ENCODE measurements at regions not wholly inside any gene's neighbourhood (a gene's known extent, or its start where the extent isn't known, plus 50 kb on each side); places are given as distances from the start of the nearest gene placed in this dataset.

- no peak for ATAC-seq
- Histone ChIP-seq H3K4me1 (no peaks in the 10 kb centered on the region), H3K27ac (no peak overlapping the region), H3K36me3 (no peaks in the 10 kb centered on the region), H3K4me3 (no peak overlapping the region), H3K27me3 (no peaks in the 10 kb centered on the region), H3K9me3 (no peaks in the 10 kb centered on the region)
- no peak for TF ChIP-seq POLR2A (IDR thresholded peaks at IDR 0.05)
- no peak for TF ChIP-seq CTCF (IDR thresholded peaks at IDR 0.05 in 4 of 5, conservative IDR thresholded peaks at IDR 0.05 in 1 of 5)
- in situ Hi-C loops (cut with MboI; ENCODE audit: low sequenced_read_pairs in 4 of 4), result no loop called here
- intact Hi-C loops (cut with DNase I; ENCODE audit: low total_unique reads), result no loop called here
- DNase-seq, result no peak
Measured at GRCh38 chr4:31097999-31098398, 377.8 kb downstream of the PCDH7 start.

GRCh38 chr4:31100536-31100935 is 380.4 kb downstream of the PCDH7 start:
- in situ Hi-C loops (cut with MboI; ENCODE audit: low sequenced_read_pairs in 4 of 4) (no loop called here), intact Hi-C loops (cut with DNase I; ENCODE audit: low total_unique reads) (no loop called here)
- Histone ChIP-seq H3K27ac (no peak overlapping the region), H3K9me3 (no peaks in the 10 kb centered on the region), H3K4me3 (no peak overlapping the region), H3K27me3 (no peaks in the 10 kb centered on the region), H3K4me1 (no peaks in the 10 kb centered on the region), H3K36me3 (no peaks in the 10 kb centered on the region)
- DNase-seq, result no peak
- no peak for TF ChIP-seq POLR2A (IDR thresholded peaks at IDR 0.05)
- TF ChIP-seq CTCF (IDR thresholded peaks at IDR 0.05 in 4 of 5, conservative IDR thresholded peaks at IDR 0.05 in 1 of 5), result no peak
- no peak for ATAC-seq

GRCh38 chr4:31104043-31104442 is 383.9 kb downstream of the PCDH7 start:
- Histone ChIP-seq H3K27ac (no peak overlapping the region), H3K36me3 (no peaks in the 10 kb centered on the region), H3K9me3 (no peaks in the 10 kb centered on the region), H3K4me1 (no peaks in the 10 kb centered on the region), H3K4me3 (no peak overlapping the region), H3K27me3 (no peaks in the 10 kb centered on the region)
- intact Hi-C loops (cut with DNase I; ENCODE audit: low total_unique reads) (no loop called here), in situ Hi-C loops (cut with MboI; ENCODE audit: low sequenced_read_pairs in 4 of 4) (no loop called here)
- no peak for TF ChIP-seq POLR2A (IDR thresholded peaks at IDR 0.05)
- ATAC-seq (no peak), DNase-seq (no peak)

- Histone ChIP-seq H3K9me3 (no peaks in the 10 kb centered on the region), H3K27ac (no peak overlapping the region), H3K4me1 (no peaks in the 10 kb centered on the region), H3K4me3 (no peak overlapping the region), H3K27me3 (no peaks in the 10 kb centered on the region), H3K36me3 (no peaks in the 10 kb centered on the region)
- in situ Hi-C loops (cut with MboI; ENCODE audit: low sequenced_read_pairs in 4 of 4), result no loop called here
- ATAC-seq, result no peak
- TF ChIP-seq POLR2A (IDR thresholded peaks at IDR 0.05) (no peak), CTCF (IDR thresholded peaks at IDR 0.05 in 4 of 5, conservative IDR thresholded peaks at IDR 0.05 in 1 of 5) (no peak)
- intact Hi-C loops (cut with DNase I; ENCODE audit: low total_unique reads), result no loop called here
- DNase-seq, result no peak
Measured at GRCh38 chr4:31104577-31104976, 384.4 kb downstream of the PCDH7 start.

- no peak overlapping the region for H3K4me3 ChIP-seq
- in situ Hi-C loops (cut with MboI; ENCODE audit: low sequenced_read_pairs in 4 of 4) (no loop called here), intact Hi-C loops (cut with DNase I; ENCODE audit: low total_unique reads) (no loop called here)
- no peaks in the 10 kb centered on the region for H3K9me3 ChIP-seq
- TF ChIP-seq CTCF (IDR thresholded peaks at IDR 0.05 in 4 of 5, conservative IDR thresholded peaks at IDR 0.05 in 1 of 5), result no peak
- no peak for TF ChIP-seq POLR2A (IDR thresholded peaks at IDR 0.05)
- no peaks in the 10 kb centered on the region for H3K27me3 ChIP-seq
- no peaks in the 10 kb centered on the region for H3K36me3 ChIP-seq
- DNase-seq (no peak), ATAC-seq (no peak)
- H3K4me1 ChIP-seq, result no peaks in the 10 kb centered on the region
- no peak overlapping the region for H3K27ac ChIP-seq
Measured at GRCh38 chr4:31106419-31106818, 386.2 kb downstream of the PCDH7 start.
